OCI-LY7 (cell line): ENCODE measurements at regions not wholly inside any gene's neighbourhood (a gene's known extent, or its start where the extent isn't known, plus 50 kb on each side); places are given as distances from the start of the nearest gene placed in this dataset.

Experiments
- CTCF ChIP-seq: fragments of 200-600 bp; sonication (generic); conservative IDR thresholded peaks from 2 replicates; pipeline ENCODE4 v1.5.1; 2014; ENCODE audit warnings: mild to moderate bottlenecking, antibody characterized with exemption, low read length, moderate library complexity, mixed read lengths
- EZH2phosphoT487 ChIP-seq: fragments of 200-600 bp; sonication (generic); IDR thresholded peaks from 2 replicates; pipeline ENCODE4 v1.6.1; 2018; ENCODE audit warnings: low read depth, borderline replicate concordance, mild to moderate bottlenecking, mixed run types, antibody characterized with exemption, low read length, moderate library complexity, mixed read lengths

- TF ChIP-seq CTCF (no peak), EZH2phosphoT487 (no peak)
Measured at GRCh38 chr3:25056-25455, 171.5 kb upstream of the CHL1 start.
